CD14-positive monocyte (primary cell): ENCODE measurements at regions not wholly inside any gene's neighbourhood (a gene's known extent, or its start where the extent isn't known, plus 50 kb on each side); places are given as distances from the start of the nearest gene placed in this dataset.
"Not testable (repeated sequence)": the region's sequence is repeated elsewhere in the genome, so short reads cannot be mapped to it uniquely, and the experiment has no call there.

Experiments used
- DNase-seq, 3 donors: peaks; one replicate each; pipeline ENCODE4 v3.0.0-alpha.2; 2011 to 2022
- H2AFZ ChIP-seq: 2 replicates; pipeline ENCODE4 v1.6.0; 2012; ENCODE audit warnings: mild to moderate bottlenecking, low read depth, low read length, inconsistent platforms; ENCODE audit not compliant: insufficient read depth, poor library complexity, severe bottlenecking
- H3K27ac ChIP-seq, 2 donors: 1 replicate in 1 of 2; 2 replicates in 1 of 2; pipeline ENCODE4 v1.5.1; 2012 to 2013; ENCODE audit warnings: low read length in 2 of 2, control low read depth in 1 of 2, inconsistent platforms in 1 of 2, low read depth in 1 of 2, mild to moderate bottlenecking in 1 of 2
- H3K27me3 ChIP-seq, 2 donors: one replicate each; pipeline versions ENCODE4 v1.6.0 to v1.6.1; 2011 to 2013; ENCODE audit warnings: low read length in 2 of 2; ENCODE audit not compliant: control insufficient read depth in 2 of 2, insufficient read depth in 2 of 2
- H3K36me3 ChIP-seq, 2 donors: replicated peaks in 1 of 2; 1 replicate in 1 of 2; 2 replicates in 1 of 2; pipeline versions ENCODE4 v1.5.1 to v1.6.1; 2012 to 2013; ENCODE audit warnings: low read length in 2 of 2, control low read depth in 1 of 2, inconsistent platforms in 1 of 2, mild to moderate bottlenecking in 1 of 2; ENCODE audit not compliant: insufficient read depth in 2 of 2, control insufficient read depth in 1 of 2
- H3K4me1 ChIP-seq, 2 donors: 1 replicate in 1 of 2; 2 replicates in 1 of 2; pipeline versions ENCODE4 v1.5.1 to v1.6.1; 2012 to 2013; ENCODE audit warnings: low read length in 2 of 2, control low read depth in 1 of 2, inconsistent platforms in 1 of 2, mild to moderate bottlenecking in 1 of 2, moderate library complexity in 1 of 2; ENCODE audit not compliant: insufficient read depth in 2 of 2, control insufficient read depth in 1 of 2
- H3K4me2 ChIP-seq: replicated peaks from 2 replicates; pipeline ENCODE3; 2012; ENCODE audit warnings: low read length, moderate library complexity, mild to moderate bottlenecking; ENCODE audit not compliant: poor library complexity, severe bottlenecking; ENCODE audit errors: extremely low read depth
- H3K4me3 ChIP-seq, 3 experiments: fragments of 200-600 bp in 1 of 3; sonication (generic) in 1 of 3; replicated peaks in 1 of 3; 1 replicate in 2 of 3; 2 replicates in 1 of 3; pipeline ENCODE4 v1.5.1; 2011 to 2013; ENCODE audit warnings: low read length in 3 of 3, mild to moderate bottlenecking in 3 of 3, control low read depth in 2 of 3, low read depth in 2 of 3, inconsistent platforms in 1 of 3, moderate library complexity in 1 of 3
- H3K79me2 ChIP-seq: 2 replicates; pipeline ENCODE4 v1.6.0; 2012; ENCODE audit warnings: mild to moderate bottlenecking, control low read depth, inconsistent platforms, low read length, moderate library complexity; ENCODE audit not compliant: insufficient read depth
- H3K9ac ChIP-seq: 2 replicates; pipeline ENCODE4 v1.6.0; 2017; ENCODE audit warnings: low read length, mild to moderate bottlenecking; ENCODE audit not compliant: insufficient read depth, poor library complexity, severe bottlenecking
- H3K9me3 ChIP-seq, 2 donors: replicated peaks in 1 of 2; 1 replicate in 1 of 2; 2 replicates in 1 of 2; pipeline versions ENCODE4 v1.5.1 to v1.6.1; 2012 to 2013; ENCODE audit warnings: low read length in 2 of 2, control low read depth in 1 of 2; ENCODE audit not compliant: control insufficient read depth in 1 of 2, insufficient read depth in 1 of 2
- H4K20me1 ChIP-seq: 2 replicates; pipeline ENCODE4 v1.6.0; 2012; ENCODE audit warnings: mild to moderate bottlenecking, low read length, control low read depth, moderate library complexity; ENCODE audit not compliant: insufficient read depth
- H3K27ac Mint-ChIP-seq, 7 donors: one replicate each; pipeline ENCODE4 v1.8.0; 2020; ENCODE audit warnings: mild to moderate bottlenecking in 7 of 7, mixed read lengths in 7 of 7, moderate library complexity in 6 of 7, inconsistent platforms in 2 of 7
- H3K27me3 Mint-ChIP-seq, 3 donors: one replicate each; pipeline ENCODE4 v1.8.0; 2021 to 2022; ENCODE audit warnings: low read depth in 3 of 3, mild to moderate bottlenecking in 3 of 3, mixed read lengths in 3 of 3, moderate library complexity in 3 of 3, inconsistent platforms in 1 of 3
- H3K36me3 Mint-ChIP-seq, 2 donors: one replicate each; pipeline ENCODE4 v1.8.0; 2020; ENCODE audit warnings: mixed read lengths in 2 of 2, inconsistent platforms in 1 of 2, mild to moderate bottlenecking in 1 of 2
- H3K4me1 Mint-ChIP-seq: one replicate; pipeline ENCODE4 v1.8.0; 2020; ENCODE audit warnings: mild to moderate bottlenecking, mixed read lengths
- H3K4me3 Mint-ChIP-seq, 2 donors: one replicate each; pipeline ENCODE4 v1.8.0; 2020; ENCODE audit warnings: mild to moderate bottlenecking in 2 of 2, mixed read lengths in 2 of 2, moderate library complexity in 1 of 2
- H3K9me3 Mint-ChIP-seq, 7 donors: one replicate each; pipeline ENCODE4 v1.8.0; 2020 to 2022; ENCODE audit warnings: mixed read lengths in 7 of 7, mild to moderate bottlenecking in 6 of 7, moderate library complexity in 6 of 7, inconsistent platforms in 2 of 7
- WGBS: methylation state at CpG from one replicate; pipeline ENCODE4 v1.1.5; 2013; ENCODE audit warnings: missing lambda C conversion rate; ENCODE audit not compliant: insufficient coverage; 5-methylcytosine and 5-hydroxymethylcytosine counted together
- intact Hi-C, 2 donors: fragments of 100-400 bp; cut with micrococcal nuclease; formaldehyde crosslinking; loops; one replicate each; pipeline versions ENCODE4 v1.15.0 to v1.15.1; 2023
- TF ChIP-seq, protein P1 (sequence below): fragments of 200-600 bp; IDR thresholded peaks from one replicate; pipeline ENCODE4 v1.8.0; 2022; ENCODE audit warnings: antibody characterized with exemption, mild to moderate bottlenecking

DNA sequence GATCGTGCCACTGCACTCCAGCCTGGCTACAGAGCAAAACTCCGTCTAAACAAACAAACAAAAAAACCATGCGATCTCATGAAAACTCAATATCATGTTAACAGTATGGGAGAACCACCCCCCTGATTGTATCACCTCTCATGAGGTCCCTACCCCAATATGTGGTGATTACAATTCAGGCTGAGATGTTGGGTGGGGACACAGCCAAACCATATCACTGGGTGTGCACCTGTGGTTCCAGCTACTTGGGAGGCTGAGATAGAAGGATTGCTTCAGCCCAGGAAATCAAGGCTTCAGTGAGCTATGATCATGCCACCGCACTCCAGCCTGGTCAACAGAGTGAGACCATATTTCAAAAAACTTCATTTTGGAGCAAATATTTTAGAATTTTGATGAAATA lies 1094.7 kb upstream of the CDH8 start:
- Histone ChIP-seq H3K27ac (no peak overlapping the region), H3K9ac (no peak overlapping the region), H3K27me3 (no peaks in the 10 kb centered on the region), H3K4me3 (no peak overlapping the region), H2AFZ (no peak overlapping the region), H3K36me3 (no peaks in the 10 kb centered on the region), H3K9me3 (peaks cover 0 to 9% of the 10 kb centered on the region in 2 donors), H3K4me2 (no peak overlapping the region), H3K4me1 (no peaks in the 10 kb centered on the region), H3K79me2 (no peaks in the 10 kb centered on the region), H4K20me1 (no peaks in the 10 kb centered on the region)
- Mint-ChIP-seq H3K4me1 (no peaks in the 10 kb centered on the region), H3K27ac (no peak overlapping the region), H3K36me3 (no peaks in the 10 kb centered on the region), H3K9me3 (peaks cover 0 to 7% (median 4%) of the 10 kb centered on the region in 7 donors), H3K27me3 (no peaks in the 10 kb centered on the region), H3K4me3 (no peak overlapping the region)
- intact Hi-C loops = no loop called here
- TF ChIP-seq, protein P1, sequence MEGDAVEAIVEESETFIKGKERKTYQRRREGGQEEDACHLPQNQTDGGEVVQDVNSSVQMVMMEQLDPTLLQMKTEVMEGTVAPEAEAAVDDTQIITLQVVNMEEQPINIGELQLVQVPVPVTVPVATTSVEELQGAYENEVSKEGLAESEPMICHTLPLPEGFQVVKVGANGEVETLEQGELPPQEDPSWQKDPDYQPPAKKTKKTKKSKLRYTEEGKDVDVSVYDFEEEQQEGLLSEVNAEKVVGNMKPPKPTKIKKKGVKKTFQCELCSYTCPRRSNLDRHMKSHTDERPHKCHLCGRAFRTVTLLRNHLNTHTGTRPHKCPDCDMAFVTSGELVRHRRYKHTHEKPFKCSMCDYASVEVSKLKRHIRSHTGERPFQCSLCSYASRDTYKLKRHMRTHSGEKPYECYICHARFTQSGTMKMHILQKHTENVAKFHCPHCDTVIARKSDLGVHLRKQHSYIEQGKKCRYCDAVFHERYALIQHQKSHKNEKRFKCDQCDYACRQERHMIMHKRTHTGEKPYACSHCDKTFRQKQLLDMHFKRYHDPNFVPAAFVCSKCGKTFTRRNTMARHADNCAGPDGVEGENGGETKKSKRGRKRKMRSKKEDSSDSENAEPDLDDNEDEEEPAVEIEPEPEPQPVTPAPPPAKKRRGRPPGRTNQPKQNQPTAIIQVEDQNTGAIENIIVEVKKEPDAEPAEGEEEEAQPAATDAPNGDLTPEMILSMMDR = no peak
- DNase-seq = no peak
- WGBS = no CpG with 5 or more reads among the region's 4 CpGs

DNA sequence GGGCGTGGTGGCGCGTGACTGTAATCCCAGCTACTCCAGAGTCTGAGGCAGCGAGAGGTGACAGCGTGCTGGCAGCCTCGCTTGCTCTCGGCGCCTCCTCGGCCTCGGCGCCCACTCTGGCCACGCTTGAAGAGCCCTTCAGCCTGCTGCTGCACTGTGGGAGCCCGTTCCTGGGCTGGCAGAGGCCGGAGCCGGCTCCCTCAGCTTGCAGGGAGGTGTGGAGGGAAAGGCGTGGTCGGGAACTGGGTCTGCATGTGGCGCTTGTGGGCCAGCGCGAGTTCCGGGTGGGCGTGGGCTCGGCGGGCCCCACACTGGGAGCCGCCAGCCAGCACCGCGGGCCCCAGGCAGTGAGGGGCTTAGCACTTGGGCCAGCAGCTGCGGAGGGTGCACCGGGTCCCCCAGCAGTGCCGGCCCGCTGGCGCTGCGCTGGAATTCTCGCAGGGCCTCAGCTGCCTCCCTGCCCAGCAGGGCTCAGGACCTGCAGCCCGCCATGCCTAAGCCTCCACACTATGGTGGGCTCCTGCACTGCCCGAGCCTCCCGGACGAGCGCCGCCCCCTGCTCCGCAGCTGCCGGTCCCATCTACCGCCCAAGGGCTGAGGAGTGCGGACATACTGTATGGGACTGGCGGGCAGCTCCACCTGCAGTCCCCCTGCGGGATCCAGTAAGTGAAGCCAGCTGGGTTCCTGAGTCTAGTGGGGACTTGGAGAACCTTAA lies 1093.3 kb upstream of the CDH8 start:
- Histone ChIP-seq H3K4me1 (no peaks in the 10 kb centered on the region), H2AFZ (no peak overlapping the region), H4K20me1 (no peaks in the 10 kb centered on the region), H3K4me2 (no peak overlapping the region), H3K27ac (no peak overlapping the region), H3K79me2 (no peaks in the 10 kb centered on the region), H3K27me3 (no peaks in the 10 kb centered on the region), H3K4me3 (no peak overlapping the region), H3K9me3 (peaks cover 0 to 9% of the 10 kb centered on the region in 2 donors), H3K36me3 (no peaks in the 10 kb centered on the region), H3K9ac (no peak overlapping the region)
- H3K4me3 Mint-ChIP-seq = no peak overlapping the region
- H3K27ac Mint-ChIP-seq = no peak overlapping the region
- H3K4me1 Mint-ChIP-seq = no peaks in the 10 kb centered on the region
- no peaks in the 10 kb centered on the region for H3K27me3 Mint-ChIP-seq
- peaks cover 0 to 7% (median 4%) of the 10 kb centered on the region in 7 donors for H3K9me3 Mint-ChIP-seq
- H3K36me3 Mint-ChIP-seq = no peaks in the 10 kb centered on the region
- TF ChIP-seq, protein P1 = no peak
- DNase-seq = no peak
- intact Hi-C loops = no loop called here
- WGBS = 97% methylated on average over 30 of the region's 46 CpGs

DNA sequence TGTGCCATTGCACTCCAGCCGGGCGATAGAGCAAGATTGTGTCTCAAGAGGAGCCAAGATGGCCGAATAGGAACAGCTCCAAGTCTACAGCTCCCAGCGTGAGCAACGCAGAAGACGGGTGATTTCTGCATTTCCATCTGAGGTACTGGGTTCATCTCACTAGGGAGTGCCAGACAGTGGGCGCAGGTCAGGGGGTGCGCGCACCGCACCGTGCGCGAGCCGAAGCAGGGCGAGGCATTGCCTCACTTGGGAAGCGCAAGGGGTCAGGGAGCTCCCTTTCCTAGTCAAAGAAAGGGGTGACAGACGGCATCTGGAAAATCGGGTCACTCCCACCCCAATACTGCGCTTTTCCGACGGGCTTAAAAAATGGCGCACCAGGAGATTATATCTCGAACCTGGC lies 1083.7 kb upstream of the CDH8 start:
- H2AFZ ChIP-seq, H3K4me1 ChIP-seq, H3K4me1 Mint-ChIP-seq, H3K27me3 ChIP-seq, H3K79me2 ChIP-seq, H3K4me3 ChIP-seq, intact Hi-C loops, H3K36me3 Mint-ChIP-seq, H3K4me2 ChIP-seq, H3K4me3 Mint-ChIP-seq, DNase-seq, H4K20me1 ChIP-seq, H3K27me3 Mint-ChIP-seq, H3K36me3 ChIP-seq, H3K27ac ChIP-seq, H3K27ac Mint-ChIP-seq, H3K9ac ChIP-seq, H3K9me3 ChIP-seq: not testable (repeated sequence)
- H3K9me3 Mint-ChIP-seq = peaks cover 2 to 17% (median 9%) of the 10 kb centered on the region in 7 donors
- whole genome bisulfite sequencing = 92% methylated on average over 20 of the region's 23 CpGs
